Common myeloid progenitor, CD34-positive (primary cell): ENCODE measurements at regions not wholly inside any gene's neighbourhood (a gene's known extent, or its start where the extent isn't known, plus 50 kb on each side); places are given as distances from the start of the nearest gene placed in this dataset.

Source experiments
- CTCF ChIA-PET: fragments of 350-600 bp; sonication (Branson Sonifier 250); formaldehyde crosslinking; loops from one replicate; lab custom pipeline; 2021; ENCODE audit warnings: antibody characterized with exemption; lab: Charles Lee
- POLR2A ChIA-PET: fragments of 350-600 bp; sonication (Branson Sonifier 250); formaldehyde crosslinking; loops from one replicate; lab custom pipeline; 2021; ENCODE audit warnings: antibody characterized with exemption; lab: Charles Lee
- DNase-seq, 3 donors: peaks; one replicate each; pipeline versions ENCODE4 v3.0.0 to v3.0.0-alpha.2; 2013
- H3K27ac ChIP-seq, 2 experiments: 1 replicate in 1 of 2; 2 replicates in 1 of 2; pipeline ENCODE4 v1.7.0; 2013; ENCODE audit warnings: inconsistent platforms in 2 of 2, low read length in 2 of 2, mild to moderate bottlenecking in 2 of 2, low read depth in 1 of 2, moderate library complexity in 1 of 2; ENCODE audit not compliant: severe bottlenecking in 2 of 2, insufficient read depth in 1 of 2, poor library complexity in 1 of 2
- H3K27me3 ChIP-seq, 5 experiments: replicated peaks in 2 of 5; 1 replicate in 3 of 5; 2 replicates in 2 of 5; pipeline versions ENCODE4 v1.6.1 to v1.7.0; 2013; ENCODE audit warnings: low read length in 4 of 5, mild to moderate bottlenecking in 2 of 5, moderate library complexity in 2 of 5, inconsistent platforms in 1 of 5; ENCODE audit not compliant: insufficient read depth in 5 of 5, control insufficient read depth in 4 of 5
- H3K36me3 ChIP-seq, 4 experiments: 1 replicate in 2 of 4; 2 replicates in 2 of 4; pipeline versions ENCODE4 v1.6.1 to v1.7.0; 2013; ENCODE audit warnings: low read length in 3 of 4, control low read depth in 1 of 4, mild to moderate bottlenecking in 1 of 4; ENCODE audit not compliant: control insufficient read depth in 4 of 4, insufficient read depth in 4 of 4
- H3K4me1 ChIP-seq, 4 experiments: 1 replicate in 3 of 4; 2 replicates in 1 of 4; pipeline versions ENCODE4 v1.6.1 to v1.7.1; 2013; ENCODE audit warnings: low read length in 3 of 4, mild to moderate bottlenecking in 3 of 4, control low read depth in 1 of 4, inconsistent platforms in 1 of 4, moderate library complexity in 1 of 4; ENCODE audit not compliant: control insufficient read depth in 4 of 4, insufficient read depth in 4 of 4; ENCODE audit errors: control extremely low read depth in 1 of 4
- H3K4me3 ChIP-seq, 7 experiments: 1 replicate in 4 of 7; 2 replicates in 3 of 7; pipeline versions ENCODE4 v1.5.1 to v1.7.0; 2013; ENCODE audit warnings: mild to moderate bottlenecking in 7 of 7, low read length in 6 of 7, moderate library complexity in 6 of 7, inconsistent platforms in 2 of 7, low read depth in 2 of 7, control low read depth in 1 of 7; ENCODE audit not compliant: insufficient read depth in 4 of 7, control insufficient read depth in 1 of 7; ENCODE audit errors: extremely low read depth in 1 of 7
- H3K9me3 ChIP-seq, 5 experiments: 1 replicate in 4 of 5; 2 replicates in 1 of 5; pipeline versions ENCODE4 v1.6.1 to v1.7.1; 2013; ENCODE audit warnings: low read length in 4 of 5, mild to moderate bottlenecking in 2 of 5, inconsistent platforms in 1 of 5, low read depth in 1 of 5, moderate library complexity in 1 of 5; ENCODE audit not compliant: control insufficient read depth in 4 of 5, insufficient read depth in 2 of 5; ENCODE audit errors: control extremely low read depth in 1 of 5
- WGBS: methylation state at CpG from one replicate; pipeline ENCODE4 v1.1.5; 2013; ENCODE audit not compliant: insufficient coverage; 5-methylcytosine and 5-hydroxymethylcytosine counted together

DNA sequence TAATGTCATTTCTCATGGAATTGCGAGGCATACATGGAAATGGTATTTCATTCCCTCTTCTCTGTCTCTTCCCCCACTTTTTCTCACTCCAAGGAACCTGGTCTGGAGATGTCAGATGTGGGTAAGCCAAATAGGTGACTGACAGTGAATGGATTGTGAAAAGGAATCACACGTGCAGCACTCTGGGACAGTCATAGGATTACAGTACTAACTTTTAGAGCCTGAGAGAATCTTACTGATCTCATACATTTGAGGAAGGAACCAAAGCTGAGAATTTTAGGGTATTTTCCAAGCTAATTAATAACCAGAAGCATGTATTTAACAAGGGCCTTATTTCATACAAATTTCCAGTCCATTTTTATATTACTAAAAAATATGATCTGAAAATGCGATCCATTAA is 58.1 kb upstream of the ERBB4 start:
- DNase-seq: no peak
- Histone ChIP-seq H3K9me3 (no peaks in the 10 kb centered on the region), H3K4me1 (no peaks in the 10 kb centered on the region), H3K27me3 (peaks cover 0 to 3% (median 0%) of the 10 kb centered on the region in 5 experiments), H3K36me3 (no peaks in the 10 kb centered on the region), H3K4me3 (no peak overlapping the region), H3K27ac (no peak overlapping the region)
- CTCF ChIA-PET: no interaction called here
- WGBS: 83% methylated on average over 1 of the region's 3 CpGs
- POLR2A ChIA-PET: no interaction called here

DNA sequence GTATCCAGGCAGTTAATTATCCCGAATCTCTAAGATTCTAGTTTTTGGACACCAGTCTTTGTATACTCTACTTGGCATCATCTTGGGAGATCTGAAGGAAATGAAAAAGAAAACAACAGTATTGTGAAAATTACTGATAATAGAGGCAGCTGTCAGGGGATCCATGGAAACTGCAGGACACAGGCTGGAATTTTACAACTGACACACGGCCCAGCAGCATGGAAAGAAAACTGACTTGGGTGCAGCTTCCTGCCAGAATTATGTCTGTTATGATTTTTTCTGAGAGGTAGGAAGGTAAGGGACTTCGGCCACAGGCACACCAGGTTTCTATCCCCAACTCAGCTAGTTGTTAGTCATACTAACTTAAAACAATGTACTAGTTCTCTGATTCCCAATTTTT is 57.7 kb upstream of the ERBB4 start:
- H3K4me3 ChIP-seq: no peak overlapping the region
- H3K9me3 ChIP-seq: no peaks in the 10 kb centered on the region
- H3K27ac ChIP-seq: no peak overlapping the region
- no peaks in the 10 kb centered on the region for H3K36me3 ChIP-seq
- ChIA-PET POLR2A (no interaction called here), CTCF (no interaction called here)
- DNase-seq: no peak
- H3K4me1 ChIP-seq: no peaks in the 10 kb centered on the region
- peaks cover 0 to 3% (median 0%) of the 10 kb centered on the region in 5 experiments for H3K27me3 ChIP-seq
- WGBS: 79% methylated on average over 2 of the region's 3 CpGs

DNA sequence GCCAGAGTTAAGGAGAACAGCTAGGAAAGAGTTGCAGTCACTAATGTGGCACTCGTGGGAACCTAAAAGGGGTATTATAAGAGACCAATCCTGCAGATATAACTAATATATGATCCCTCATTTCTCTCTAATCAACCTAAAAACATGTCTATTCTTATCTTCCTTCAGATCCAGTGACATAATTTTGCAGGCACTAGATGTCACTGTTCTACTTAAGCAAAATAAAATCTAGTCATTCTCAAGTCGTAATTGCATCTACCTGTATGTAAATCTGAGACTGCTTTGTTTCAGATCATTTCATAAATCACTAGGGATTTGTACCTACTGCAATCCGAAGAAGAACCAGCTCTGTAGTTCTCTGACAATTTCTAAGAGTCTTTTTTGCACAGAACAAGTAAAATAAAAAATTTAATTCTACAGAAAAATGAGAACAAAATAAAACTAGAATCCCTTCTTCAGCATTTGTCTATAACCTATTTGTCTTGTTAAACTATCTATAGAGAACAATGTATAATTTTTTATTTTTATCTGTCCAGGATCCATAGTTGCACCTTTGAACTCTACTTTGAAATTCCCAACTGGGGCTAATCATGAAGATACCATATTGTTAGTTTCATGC is 56.5 kb upstream of the ERBB4 start:
- Histone ChIP-seq H3K27me3 (peaks cover 0 to 3% (median 0%) of the 10 kb centered on the region in 5 experiments), H3K27ac (no peak overlapping the region), H3K4me3 (no peak overlapping the region), H3K36me3 (no peaks in the 10 kb centered on the region), H3K4me1 (no peaks in the 10 kb centered on the region), H3K9me3 (no peaks in the 10 kb centered on the region)
- ChIA-PET CTCF (no interaction called here), POLR2A (no interaction called here)
- WGBS: 71% methylated on average over 1 of the region's 3 CpGs
- peak; percentile 3 to 14 (median 14) for DNase-seq

DNA sequence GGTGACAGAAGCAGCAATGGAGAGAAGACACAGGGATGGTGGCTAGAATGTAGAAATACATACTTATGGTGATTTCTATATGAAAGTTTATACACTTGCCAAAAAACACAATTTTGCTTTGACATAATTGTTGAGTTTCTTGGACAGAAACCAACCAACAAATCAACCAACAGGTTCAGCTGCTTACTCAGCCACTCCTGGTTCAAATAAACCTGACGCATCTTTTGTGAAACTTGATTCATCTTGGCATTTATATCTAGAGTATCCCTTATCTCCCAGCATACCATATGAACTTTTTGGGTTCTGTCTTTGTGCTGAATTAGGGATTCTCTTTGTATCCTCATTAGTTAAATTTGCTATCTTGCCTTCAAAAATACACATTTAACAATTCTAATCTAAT is 54.1 kb upstream of the ERBB4 start:
- ChIA-PET POLR2A (no interaction called here), CTCF (no interaction called here)
- H3K27me3 ChIP-seq: peaks cover 0 to 4% (median 0%) of the 10 kb centered on the region in 5 experiments
- no peak overlapping the region for H3K27ac ChIP-seq
- no peaks in the 10 kb centered on the region for H3K4me1 ChIP-seq
- no CpG with 5 or more reads among the region's 1 CpG for WGBS
- no peaks in the 10 kb centered on the region for H3K36me3 ChIP-seq
- no peaks in the 10 kb centered on the region for H3K9me3 ChIP-seq
- no peak overlapping the region for H3K4me3 ChIP-seq
- DNase-seq: no peak
